Mesendoderm (in vitro differentiated cells): ENCODE measurements at regions not wholly inside any gene's neighbourhood (a gene's known extent, or its start where the extent isn't known, plus 50 kb on each side); places are given as distances from the start of the nearest gene placed in this dataset.

Source experiments
- DNase-seq: peaks from one replicate; pipeline ENCODE4 v3.0.0; 2013
- H2AK5ac ChIP-seq: 2 replicates; pipeline ENCODE4 v1.6.1; 2013; ENCODE audit warnings: low read length, inconsistent platforms
- H2BK120ac ChIP-seq: 2 replicates; pipeline ENCODE4 v1.6.1; 2013; ENCODE audit warnings: low read depth, mild to moderate bottlenecking, low read length, moderate library complexity, mixed read lengths
- H2BK15ac ChIP-seq: replicated peaks from 2 replicates; pipeline ENCODE4 v1.6.1; 2013; ENCODE audit warnings: low read depth, mild to moderate bottlenecking, moderate library complexity
- H2BK5ac ChIP-seq: 2 replicates; pipeline ENCODE4 v1.6.1; 2013; ENCODE audit warnings: low read length, inconsistent platforms
- H3K18ac ChIP-seq: 2 replicates; pipeline ENCODE4 v1.6.1; 2013; ENCODE audit warnings: mild to moderate bottlenecking, low read length, mixed read lengths
- H3K23ac ChIP-seq: one replicate; pipeline ENCODE4 v1.6.1; 2013; ENCODE audit warnings: low read length
- H3K27ac ChIP-seq: 2 replicates; pipeline ENCODE4 v1.5.1; 2013; ENCODE audit warnings: low read depth, mild to moderate bottlenecking, inconsistent platforms, low read length, moderate library complexity
- H3K27me3 ChIP-seq: 2 replicates; pipeline ENCODE4 v1.6.1; 2013; ENCODE audit warnings: low read length, control low read depth, mild to moderate bottlenecking, inconsistent platforms; ENCODE audit not compliant: insufficient read depth, poor library complexity
- H3K36me3 ChIP-seq: 2 replicates; pipeline ENCODE4 v1.6.1; 2013; ENCODE audit warnings: low read length, inconsistent platforms; ENCODE audit not compliant: control insufficient read depth, insufficient read depth
- H3K4ac ChIP-seq: one replicate; pipeline ENCODE4 v1.6.1; 2013; ENCODE audit warnings: low read depth, mild to moderate bottlenecking, low read length, moderate library complexity
- H3K4me1 ChIP-seq: 2 replicates; pipeline ENCODE4 v1.6.1; 2013; ENCODE audit warnings: low read depth, low read length, inconsistent platforms; ENCODE audit not compliant: control insufficient read depth
- H3K4me2 ChIP-seq: 2 replicates; pipeline ENCODE4 v1.6.1; 2013; ENCODE audit warnings: low read length
- H3K4me3 ChIP-seq: 2 replicates; pipeline ENCODE4 v1.5.1; 2013; ENCODE audit warnings: mild to moderate bottlenecking, low read length
- H3K56ac ChIP-seq: one replicate; pipeline ENCODE4 v1.6.1; 2013; ENCODE audit warnings: low read length
- H3K79me1 ChIP-seq: 2 replicates; pipeline ENCODE4 v1.6.1; 2013; ENCODE audit warnings: low read length, inconsistent platforms
- H3K79me2 ChIP-seq: 2 replicates; pipeline ENCODE4 v1.6.1; 2013; ENCODE audit warnings: mild to moderate bottlenecking, low read length; ENCODE audit not compliant: control insufficient read depth, insufficient read depth
- H3K9ac ChIP-seq: 2 replicates; pipeline ENCODE4 v1.6.1; 2013; ENCODE audit warnings: low read length, inconsistent platforms
- H4K5ac ChIP-seq: one replicate; pipeline ENCODE4 v1.6.1; 2013; ENCODE audit warnings: low read length
- H4K8ac ChIP-seq: one replicate; pipeline ENCODE4 v1.6.1; 2013; ENCODE audit warnings: low read depth, mild to moderate bottlenecking, control low read depth, low read length, moderate library complexity
- WGBS: extraction: QIAGEN DNeasy Blood & Tissue Kit; methylation state at CpG from one replicate; pipeline ENCODE4 v1.1.7; 2013; ENCODE audit warnings: low lambda C conversion rate, missing lambda C conversion rate; ENCODE audit not compliant: insufficient coverage; ENCODE audit errors: extremely low coverage; 5-methylcytosine and 5-hydroxymethylcytosine counted together

- H3K4me1 ChIP-seq = peaks cover 2% of the 10 kb centered on the region
- H3K23ac ChIP-seq = no peak overlapping the region
- no peaks in the 10 kb centered on the region for H3K36me3 ChIP-seq
- no CpG with 5 or more reads among the region's 5 CpGs for WGBS
- H2BK15ac ChIP-seq = no peak overlapping the region
- no peak overlapping the region for H3K18ac ChIP-seq
- no peak overlapping the region for H3K56ac ChIP-seq
- no peak overlapping the region for H3K4ac ChIP-seq
- no peaks in the 10 kb centered on the region for H3K27me3 ChIP-seq
- no peaks in the 10 kb centered on the region for H3K79me2 ChIP-seq
- H3K9ac ChIP-seq = no peak overlapping the region
- H4K5ac ChIP-seq = no peak overlapping the region
- H3K79me1 ChIP-seq = no peaks in the 10 kb centered on the region
- H2BK120ac ChIP-seq = no peak overlapping the region
- no peak for DNase-seq
- no peak overlapping the region for H3K4me2 ChIP-seq
- no peak overlapping the region for H3K4me3 ChIP-seq
- H2AK5ac ChIP-seq = no peak overlapping the region
- H3K27ac ChIP-seq = no peak overlapping the region
- H2BK5ac ChIP-seq = no peak overlapping the region
- H4K8ac ChIP-seq = no peak overlapping the region
These were observed 55.1 kb upstream of the EML4 start for GRCh38 chr2:42114091-42114490.

- Histone ChIP-seq H3K4me1 (peaks cover 2% of the 10 kb centered on the region), H2AK5ac (no peak overlapping the region), H3K79me2 (no peaks in the 10 kb centered on the region), H3K23ac (no peak overlapping the region), H3K36me3 (no peaks in the 10 kb centered on the region), H3K18ac (no peak overlapping the region), H2BK15ac (no peak overlapping the region), H3K56ac (no peak overlapping the region), H3K4me2 (no peak overlapping the region), H3K27ac (no peak overlapping the region), H3K9ac (no peak overlapping the region), H2BK120ac (no peak overlapping the region), H3K4me3 (no peak overlapping the region), H4K8ac (no peak overlapping the region), H2BK5ac (no peak overlapping the region), H3K79me1 (no peaks in the 10 kb centered on the region), H4K5ac (no peak overlapping the region), H3K4ac (no peak overlapping the region), H3K27me3 (no peaks in the 10 kb centered on the region)
- DNase-seq = no peak
- WGBS = no CpG with 5 or more reads among the region's 4 CpGs
These were observed 53.6 kb upstream of the EML4 start for GRCh38 chr2:42115588-42115987.

- WGBS = no CpG with 5 or more reads among the region's 5 CpGs
- H3K56ac ChIP-seq = no peak overlapping the region
- H4K8ac ChIP-seq = no peak overlapping the region
- no peaks in the 10 kb centered on the region for H3K27me3 ChIP-seq
- no peak overlapping the region for H3K27ac ChIP-seq
- no peak overlapping the region for H3K9ac ChIP-seq
- H3K4me1 ChIP-seq = peaks cover 2% of the 10 kb centered on the region
- DNase-seq = no peak
- H3K4ac ChIP-seq = no peak overlapping the region
- H3K36me3 ChIP-seq = no peaks in the 10 kb centered on the region
- H2BK120ac ChIP-seq = no peak overlapping the region
- no peak overlapping the region for H3K23ac ChIP-seq
- no peak overlapping the region for H2BK5ac ChIP-seq
- no peak overlapping the region for H2AK5ac ChIP-seq
- no peak overlapping the region for H2BK15ac ChIP-seq
- H3K4me3 ChIP-seq = no peak overlapping the region
- no peak overlapping the region for H3K18ac ChIP-seq
- no peak overlapping the region for H4K5ac ChIP-seq
- H3K4me2 ChIP-seq = no peak overlapping the region
- no peaks in the 10 kb centered on the region for H3K79me2 ChIP-seq
- no peaks in the 10 kb centered on the region for H3K79me1 ChIP-seq
These were observed 52.7 kb upstream of the EML4 start for GRCh38 chr2:42116195-42117181.

- peaks cover 2% of the 10 kb centered on the region for H3K4me1 ChIP-seq
- no peak overlapping the region for H3K27ac ChIP-seq
- no peak overlapping the region for H3K9ac ChIP-seq
- no CpG with 5 or more reads among the region's 3 CpGs for WGBS
- no peaks in the 10 kb centered on the region for H3K36me3 ChIP-seq
- no peak overlapping the region for H2BK120ac ChIP-seq
- no peak overlapping the region for H3K4me2 ChIP-seq
- no peak overlapping the region for H4K8ac ChIP-seq
- no peak overlapping the region for H3K56ac ChIP-seq
- H3K79me2 ChIP-seq = no peaks in the 10 kb centered on the region
- H2BK5ac ChIP-seq = no peak overlapping the region
- no peak overlapping the region for H3K4ac ChIP-seq
- no peak for DNase-seq
- no peak overlapping the region for H2AK5ac ChIP-seq
- no peak overlapping the region for H4K5ac ChIP-seq
- no peak overlapping the region for H3K23ac ChIP-seq
- no peaks in the 10 kb centered on the region for H3K79me1 ChIP-seq
- H3K27me3 ChIP-seq = no peaks in the 10 kb centered on the region
- no peak overlapping the region for H3K18ac ChIP-seq
- H2BK15ac ChIP-seq = no peak overlapping the region
- H3K4me3 ChIP-seq = no peak overlapping the region
These were observed 52.0 kb upstream of the EML4 start for GRCh38 chr2:42117182-42117579.

- Histone ChIP-seq H3K36me3 (no peaks in the 10 kb centered on the region), H3K23ac (no peak overlapping the region), H3K9ac (no peak overlapping the region), H2BK5ac (no peak overlapping the region), H4K5ac (no peak overlapping the region), H3K4ac (no peak overlapping the region), H2BK120ac (no peak overlapping the region), H3K79me2 (no peaks in the 10 kb centered on the region), H3K27me3 (no peaks in the 10 kb centered on the region), H3K56ac (no peak overlapping the region), H3K4me1 (peaks cover 2% of the 10 kb centered on the region), H3K18ac (no peak overlapping the region), H3K4me2 (no peak overlapping the region), H4K8ac (no peak overlapping the region), H3K4me3 (no peak overlapping the region), H2AK5ac (no peak overlapping the region), H3K79me1 (no peaks in the 10 kb centered on the region), H3K27ac (no peak overlapping the region), H2BK15ac (no peak overlapping the region)
- peak; percentile 92 for DNase-seq
- no CpG with 5 or more reads among the region's 1 CpG for WGBS
These were observed 51.0 kb upstream of the EML4 start for GRCh38 chr2:42117923-42118753.
